ENCODE measurements at regions not wholly inside any gene's neighbourhood (a gene's known extent, or its start where the extent isn't known, plus 50 kb on each side); places are given as distances from the start of the nearest gene placed in this dataset.
"Not testable (repeated sequence)": the region's sequence is repeated elsewhere in the genome, so short reads cannot be mapped to it uniquely, and the experiment has no call there.

DNA sequence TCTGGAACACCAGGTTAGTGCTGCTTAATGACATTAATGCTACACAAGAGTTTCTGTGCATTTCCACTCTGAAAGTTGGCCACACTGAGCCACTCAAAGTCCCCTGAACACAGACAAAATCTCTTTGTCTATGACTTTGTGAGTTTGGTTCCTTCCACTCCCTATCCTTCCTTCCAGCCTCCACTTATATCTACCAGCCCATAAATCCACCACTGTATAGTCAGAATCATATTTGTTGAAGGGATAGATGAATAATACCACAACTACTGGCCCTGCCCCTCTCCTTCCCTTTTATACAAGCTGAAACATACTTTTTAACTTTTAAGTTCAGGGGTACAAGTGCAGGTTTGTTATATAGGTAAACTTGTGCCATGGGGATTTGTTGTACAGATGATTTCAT lies 127.5 kb downstream of the ABHD5 start:
- FAIRE-seq: no peak
- TF ChIP-seq, protein P1, sequence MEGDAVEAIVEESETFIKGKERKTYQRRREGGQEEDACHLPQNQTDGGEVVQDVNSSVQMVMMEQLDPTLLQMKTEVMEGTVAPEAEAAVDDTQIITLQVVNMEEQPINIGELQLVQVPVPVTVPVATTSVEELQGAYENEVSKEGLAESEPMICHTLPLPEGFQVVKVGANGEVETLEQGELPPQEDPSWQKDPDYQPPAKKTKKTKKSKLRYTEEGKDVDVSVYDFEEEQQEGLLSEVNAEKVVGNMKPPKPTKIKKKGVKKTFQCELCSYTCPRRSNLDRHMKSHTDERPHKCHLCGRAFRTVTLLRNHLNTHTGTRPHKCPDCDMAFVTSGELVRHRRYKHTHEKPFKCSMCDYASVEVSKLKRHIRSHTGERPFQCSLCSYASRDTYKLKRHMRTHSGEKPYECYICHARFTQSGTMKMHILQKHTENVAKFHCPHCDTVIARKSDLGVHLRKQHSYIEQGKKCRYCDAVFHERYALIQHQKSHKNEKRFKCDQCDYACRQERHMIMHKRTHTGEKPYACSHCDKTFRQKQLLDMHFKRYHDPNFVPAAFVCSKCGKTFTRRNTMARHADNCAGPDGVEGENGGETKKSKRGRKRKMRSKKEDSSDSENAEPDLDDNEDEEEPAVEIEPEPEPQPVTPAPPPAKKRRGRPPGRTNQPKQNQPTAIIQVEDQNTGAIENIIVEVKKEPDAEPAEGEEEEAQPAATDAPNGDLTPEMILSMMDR (IDR thresholded peaks at IDR 0.05; ENCODE audit: insufficient read depth, missing control alignments): no peak
- no peak for DNase-seq (ENCODE audit: insufficient read length, low spot score)

DNA sequence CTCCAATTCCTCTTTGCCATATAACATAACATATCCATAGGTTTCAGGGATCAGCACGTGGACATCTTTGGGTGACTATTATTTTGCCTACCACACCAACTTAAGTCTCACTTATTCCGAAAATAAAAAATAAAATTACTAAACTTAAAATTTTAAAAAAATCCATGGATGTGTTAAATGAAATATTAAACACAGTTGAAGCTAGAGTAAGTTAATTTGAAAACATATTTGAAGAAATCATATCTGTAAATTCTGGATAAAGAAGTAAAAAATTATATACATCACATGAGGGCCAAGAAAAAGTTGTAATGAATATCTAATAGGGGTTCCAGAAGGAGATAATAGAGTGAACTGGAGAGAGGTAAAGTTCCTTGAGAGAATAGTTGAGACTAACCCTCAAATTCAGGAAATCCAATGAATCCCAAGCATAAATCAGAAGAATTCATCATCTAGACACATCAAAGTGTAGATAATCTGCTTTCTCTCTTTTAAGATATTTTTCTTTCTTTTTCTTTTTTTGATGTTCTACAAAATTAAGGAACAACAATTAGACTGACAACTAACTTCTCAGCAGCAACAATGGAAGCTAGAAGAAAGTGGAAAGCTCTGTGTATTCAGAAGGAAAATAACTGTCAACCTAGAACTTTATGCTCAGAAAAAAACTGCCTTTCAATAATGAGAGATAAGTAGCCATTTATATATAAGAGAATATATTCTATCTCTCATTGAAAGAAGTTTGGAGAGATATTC lies 147.4 kb downstream of the ABHD5 start:
- FAIRE-seq (no peak), DNase-seq (ENCODE audit: insufficient read length, low spot score) (no peak)
- TF ChIP-seq, protein P1 (IDR thresholded peaks at IDR 0.05; ENCODE audit: insufficient read depth, missing control alignments): no peak

DNA sequence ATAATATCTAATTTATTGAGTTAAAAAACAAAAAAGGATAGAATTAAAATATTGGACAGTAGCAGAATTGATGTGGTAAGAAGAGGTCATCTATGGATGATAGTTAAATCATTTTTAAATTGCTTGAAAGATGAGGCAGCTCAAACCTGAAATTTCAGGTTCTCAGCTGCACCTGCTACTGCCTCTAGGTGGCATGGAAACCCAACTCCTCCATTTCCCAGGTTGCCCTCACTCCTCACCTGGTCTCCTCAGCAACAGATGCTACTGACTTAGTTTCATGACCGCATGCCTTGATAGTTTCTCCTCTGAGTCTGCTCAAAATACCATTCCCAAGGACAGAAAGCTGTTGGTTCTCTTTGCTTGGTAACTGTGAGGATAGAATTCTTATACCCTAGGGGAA lies 148.1 kb downstream of the ABHD5 start:
- no peak for FAIRE-seq
- no peak for DNase-seq (ENCODE audit: insufficient read length, low spot score)
- TF ChIP-seq, protein P1 (IDR thresholded peaks at IDR 0.05; ENCODE audit: insufficient read depth, missing control alignments): no peak

DNA sequence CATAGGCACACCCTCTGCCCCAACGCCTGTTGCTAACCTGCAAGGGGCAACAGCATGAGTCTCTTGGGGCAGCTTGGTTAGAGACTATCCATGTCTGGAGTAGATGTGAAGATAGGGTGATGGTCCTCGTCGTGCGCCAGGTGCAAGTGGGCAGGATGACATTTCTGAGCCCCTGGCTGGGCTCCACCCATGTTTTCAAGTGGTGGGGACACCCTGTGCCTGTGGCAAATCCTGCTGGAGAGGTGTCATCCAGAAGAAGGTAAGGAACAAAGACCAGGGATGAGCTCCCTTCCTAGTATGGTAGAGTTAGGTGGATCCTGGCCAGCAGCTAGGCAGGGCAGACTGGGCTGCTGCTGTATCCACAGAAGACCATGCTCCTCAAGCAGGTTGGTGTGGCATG lies 152.6 kb downstream of the ABHD5 start:
- DNase-seq (ENCODE audit: insufficient read length, low spot score): no peak
- FAIRE-seq: no peak
- TF ChIP-seq, protein P1 (IDR thresholded peaks at IDR 0.05; ENCODE audit: insufficient read depth, missing control alignments): no peak

DNA sequence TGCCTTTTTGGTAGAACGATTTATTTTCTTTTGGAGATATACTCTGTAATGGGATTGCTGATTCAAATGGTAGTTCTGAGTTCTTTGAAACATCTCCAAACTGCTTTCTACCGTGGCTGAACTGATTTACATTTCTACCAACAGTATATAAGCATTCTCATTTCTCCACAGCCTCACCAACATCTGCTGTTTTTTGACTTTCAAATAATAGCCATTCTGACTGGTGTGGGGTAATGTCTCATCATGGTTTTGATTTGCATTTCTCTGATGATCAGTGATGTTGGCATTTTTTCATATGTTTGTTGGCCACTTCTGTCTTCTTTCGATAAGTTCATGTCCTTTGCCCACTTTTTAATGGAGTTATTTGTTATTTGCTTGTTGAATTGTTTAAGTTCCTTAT lies 154.0 kb downstream of the ABHD5 start:
- DNase-seq (ENCODE audit: insufficient read length, low spot score): no peak
- no peak for FAIRE-seq
- TF ChIP-seq, protein P1 (IDR thresholded peaks at IDR 0.05; ENCODE audit: insufficient read depth, missing control alignments): no peak

DNA sequence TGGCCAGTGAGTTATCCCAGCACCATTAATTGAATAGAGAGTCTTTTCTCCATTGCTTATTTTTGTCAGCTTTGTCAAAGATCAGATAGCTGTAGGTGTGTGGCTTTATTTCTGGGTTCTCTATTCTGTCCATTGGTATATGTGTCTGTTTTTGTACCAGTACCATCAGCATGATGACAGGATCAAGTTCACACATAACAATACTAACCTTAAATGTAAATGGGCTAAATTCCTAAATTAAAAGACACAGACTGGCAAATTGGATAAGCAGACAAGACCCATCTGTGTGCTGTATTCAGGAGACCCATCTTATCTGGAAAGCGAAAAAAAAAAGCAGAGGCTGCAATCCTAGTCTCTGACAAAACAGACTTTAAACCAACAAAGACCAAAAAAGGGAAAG lies 154.8 kb downstream of the ABHD5 start:
- FAIRE-seq; DNase-seq (ENCODE audit: insufficient read length, low spot score): not testable (repeated sequence)

DNA sequence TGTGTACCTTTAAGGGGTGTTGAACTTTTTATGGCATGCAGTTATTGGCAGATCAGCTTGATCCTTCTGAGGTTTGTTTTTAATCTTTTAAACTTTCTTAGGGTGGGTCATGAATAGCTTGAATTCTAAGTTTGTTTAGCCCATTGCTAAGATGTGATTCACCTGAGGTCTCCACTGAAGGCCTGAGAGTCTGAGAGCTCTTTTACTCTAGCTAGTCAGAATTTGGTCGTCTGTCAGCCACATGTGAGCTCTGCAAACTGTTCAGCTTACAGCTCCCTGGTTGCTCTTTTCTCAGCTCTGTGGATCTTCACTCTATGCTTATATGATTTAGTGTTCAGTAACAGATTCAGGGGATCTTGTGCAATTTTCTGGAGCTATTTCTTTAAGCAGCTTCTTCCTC lies 161.3 kb downstream of the ABHD5 start:
- TF ChIP-seq, protein P1 (IDR thresholded peaks at IDR 0.05; ENCODE audit: insufficient read depth, missing control alignments): no peak
- DNase-seq (ENCODE audit: insufficient read length, low spot score) (no peak), FAIRE-seq (no peak)

All from D721Med (cell line).